Endothelial cell of umbilical vein (primary cell): ENCODE measurements at regions not wholly inside any gene's neighbourhood (a gene's known extent, or its start where the extent isn't known, plus 50 kb on each side); places are given as distances from the start of the nearest gene placed in this dataset.

Experiments
- BruUV-seq: library from RNA; stranded (reverse); fragments of 400-500 nt; replicated peaks from 2 replicates; lab custom pipeline; 2021; lab: Mats Ljungman, UMichigan
- CTCF ChIA-PET: fragments of 300-600, 350-600 bp; sonication (Branson Sonifier 250); formaldehyde crosslinking; loops from one replicate; lab custom pipeline; 2021; ENCODE audit warnings: antibody characterized with exemption, inconsistent platforms; lab: Charles Lee
- POLR2A ChIA-PET: fragments of 300-600, 350-600 bp; sonication (Branson Sonifier 250); formaldehyde crosslinking; loops from one replicate; lab custom pipeline; 2021; ENCODE audit warnings: antibody characterized with exemption, inconsistent platforms; lab: Charles Lee
- DNase-seq: peaks from one replicate; pipeline ENCODE4 v3.0.0-alpha.2; 2011; ENCODE audit warnings: low read depth, low spot score
- FAIRE-seq: peaks from 2 replicates; lab custom pipeline; 2011; peaks lifted over from hg19 to GRCh38; lab: Jason Lieb, UNC
- H2AFZ ChIP-seq: 2 replicates; pipeline ENCODE4 v1.6.0; 2012; ENCODE audit warnings: low read depth, low read length, control low read depth, inconsistent platforms
- H3K27ac ChIP-seq: 2 replicates; pipeline ENCODE4 v1.5.1; 2011; ENCODE audit warnings: low read depth, mild to moderate bottlenecking, control low read depth, low read length, moderate library complexity; ENCODE audit not compliant: insufficient read depth
- H3K27me3 ChIP-seq, 2 experiments: 2 replicates each; pipeline versions ENCODE4 v1.6.0 to v1.6.1; 2011; ENCODE audit warnings: low read length in 2 of 2, mixed read lengths in 1 of 2; ENCODE audit not compliant: control insufficient read depth in 2 of 2, insufficient read depth in 2 of 2
- H3K36me3 ChIP-seq, 2 experiments: 2 replicates in 1 of 2; 3 replicates in 1 of 2; pipeline ENCODE4 v1.5.1; 2011; ENCODE audit warnings: low read length in 2 of 2, mild to moderate bottlenecking in 1 of 2, moderate library complexity in 1 of 2; ENCODE audit not compliant: control insufficient read depth in 2 of 2, insufficient read depth in 2 of 2; ENCODE audit errors: extremely low read depth in 1 of 2
- H3K4me1 ChIP-seq: 3 replicates; pipeline ENCODE4 v1.5.1; 2011; ENCODE audit warnings: mild to moderate bottlenecking, low read length; ENCODE audit not compliant: control insufficient read depth, insufficient read depth; ENCODE audit errors: extremely low read depth
- H3K4me2 ChIP-seq: 2 replicates; pipeline ENCODE4 v1.6.1; 2011; ENCODE audit warnings: low read length, control low read depth, mixed read lengths; ENCODE audit not compliant: insufficient read depth
- H3K4me3 ChIP-seq, 3 experiments: fragments of 200-600 bp in 1 of 3; sonication (generic), shearing (Covaris generic) in 1 of 3; replicated peaks in 1 of 3; 2 replicates each; pipeline ENCODE4 v1.5.1; 2011 to 2016; ENCODE audit warnings: control low read depth in 3 of 3, low read length in 3 of 3, mild to moderate bottlenecking in 2 of 3, inconsistent platforms in 1 of 3, low read depth in 1 of 3, moderate library complexity in 1 of 3; ENCODE audit not compliant: insufficient read depth in 1 of 3
- H3K79me2 ChIP-seq: 2 replicates; pipeline ENCODE4 v1.6.0; 2012; ENCODE audit warnings: low read length, inconsistent platforms; ENCODE audit not compliant: control insufficient read depth, insufficient read depth
- H3K9ac ChIP-seq: replicated peaks from 2 replicates; pipeline ENCODE3; 2011; ENCODE audit warnings: low read length, control low read depth; ENCODE audit not compliant: insufficient read depth; ENCODE audit errors: extremely low read depth
- H3K9me1 ChIP-seq: replicated peaks from 3 replicates; pipeline ENCODE4 v1.6.0; 2011; ENCODE audit warnings: mild to moderate bottlenecking, low read length; ENCODE audit not compliant: control insufficient read depth, insufficient read depth; ENCODE audit errors: extremely low read depth
- H3K9me3 ChIP-seq: replicated peaks from 2 replicates; pipeline ENCODE4 v1.5.1; 2012; ENCODE audit warnings: low read length, inconsistent platforms; ENCODE audit not compliant: control insufficient read depth, insufficient read depth
- H4K20me1 ChIP-seq: replicated peaks from 2 replicates; pipeline ENCODE3; 2011; ENCODE audit warnings: mild to moderate bottlenecking, low read length; ENCODE audit not compliant: control insufficient read depth, insufficient read depth; ENCODE audit errors: extremely low read depth
- CTCF ChIP-seq, 2 donors: IDR thresholded peaks; 1 replicate in 1 of 2; 2 replicates in 1 of 2; pipeline ENCODE4 v1.5.1; 2011; ENCODE audit warnings: low read length in 2 of 2, mild to moderate bottlenecking in 2 of 2, moderate library complexity in 2 of 2, control low read depth in 1 of 2, inconsistent platforms in 1 of 2, low read depth in 1 of 2; ENCODE audit not compliant: insufficient read depth in 1 of 2; ENCODE audit errors: extremely low read depth in 1 of 2
- EZH2 ChIP-seq: IDR thresholded peaks from 2 replicates; pipeline ENCODE4 v1.6.1; 2012; ENCODE audit warnings: borderline replicate concordance, low read depth, mild to moderate bottlenecking, moderate library complexity, low read length, inconsistent platforms; ENCODE audit not compliant: severe bottlenecking
- FOS ChIP-seq: IDR thresholded peaks from 2 replicates; pipeline ENCODE4 v1.6.1; 2011; ENCODE audit warnings: mild to moderate bottlenecking, low read length, moderate library complexity, borderline replicate concordance; ENCODE audit not compliant: insufficient read depth
- JUN ChIP-seq: IDR thresholded peaks from 2 replicates; pipeline ENCODE4 v1.6.1; 2011; ENCODE audit warnings: borderline replicate concordance, low read depth; ENCODE audit not compliant: insufficient read length, insufficient read depth
- MAX ChIP-seq: IDR thresholded peaks from 2 replicates; pipeline ENCODE4 v1.6.1; 2011; ENCODE audit not compliant: insufficient read depth, insufficient read length
- POLR2A ChIP-seq: IDR thresholded peaks from 2 replicates; pipeline ENCODE4 v1.6.1; 2012; ENCODE audit warnings: low read depth, mild to moderate bottlenecking, control low read depth, low read length
- POLR2AphosphoS5 ChIP-seq: IDR thresholded peaks from 2 replicates; pipeline ENCODE4 v1.6.1; 2012; ENCODE audit warnings: low read depth, mild to moderate bottlenecking, control low read depth, low read length, moderate library complexity; ENCODE audit not compliant: insufficient read depth
- dilution Hi-C: fragments of 300-500 bp; cut with MboI; formaldehyde crosslinking; loops from one replicate; pipeline ENCODE4 v1.15.0; 2019; ENCODE audit warnings: low sequenced_read_pairs; ENCODE audit not compliant: extremely low pct_ligation_motif_present
- intact Hi-C: fragments of 100-400 bp; cut with micrococcal nuclease; formaldehyde crosslinking; loops from one replicate; pipeline ENCODE4 v1.10.0; 2022

- dilution Hi-C loops, result no loop called here
- FAIRE-seq (no peak), DNase-seq (no peak)
- CTCF ChIA-PET, result no interaction called here
- TF ChIP-seq EZH2 (no peak), FOS (no peak), JUN (no peak), MAX (no peak), POLR2AphosphoS5 (no peak), CTCF (IDR thresholded peaks at IDR 0.05; ENCODE audit: extremely low read depth in 1 of 2, insufficient read depth in 1 of 2, low read depth in 1 of 2, low read length in 2 of 2) (no peak), POLR2A (no peak)
- no peak overlapping the region for H3K27ac ChIP-seq
- H3K79me2 ChIP-seq, result no peaks in the 10 kb centered on the region
- no peak overlapping the region for H3K9ac ChIP-seq
- H3K4me3 ChIP-seq, result no peak overlapping the region
- no peak overlapping the region for H3K4me2 ChIP-seq
- no peaks in the 10 kb centered on the region for H3K9me1 ChIP-seq
- H3K36me3 ChIP-seq, result no peaks in the 10 kb centered on the region
- no TSS peak for BruUV-seq
- no peaks in the 10 kb centered on the region for H3K4me1 ChIP-seq
- no peak overlapping the region for H2AFZ ChIP-seq
- peaks cover 4% of the 10 kb centered on the region for H3K9me3 ChIP-seq
- no peaks in the 10 kb centered on the region for H3K27me3 ChIP-seq
- no peaks in the 10 kb centered on the region for H4K20me1 ChIP-seq
- POLR2A ChIA-PET, result no interaction called here
- intact Hi-C loops, result no loop called here
Measured at GRCh38 chr12:103177639-103178255, 220.3 kb downstream of the ASCL1 start.
